NCI-H2107 (cell line): ENCODE measurements at regions not wholly inside any gene's neighbourhood (a gene's known extent, or its start where the extent isn't known, plus 50 kb on each side); places are given as distances from the start of the nearest gene placed in this dataset.

Experiments
- DNase-seq: peaks from one replicate; lab custom pipeline; 2025; lab: John Stamatoyannopoulos, UW

GRCh38 chr15:62439543-62440016 lies 274.5 kb upstream of the C2CD4B start:
- no peak for DNase-seq

- no peak for DNase-seq
Measured at GRCh38 chr15:62440362-62441105, 275.4 kb upstream of the C2CD4B start.

- DNase-seq: no peak
Measured at GRCh38 chr15:62444104-62445022, 279.3 kb upstream of the C2CD4B start.

- no peak for DNase-seq
Measured at GRCh38 chr15:62445244-62445643, 280.2 kb upstream of the C2CD4B start.

GRCh38 chr15:62446984-62447383 lies 281.9 kb upstream of the C2CD4B start:
- no peak for DNase-seq

- no peak for DNase-seq
Measured at GRCh38 chr15:62447742-62448141, 282.7 kb upstream of the C2CD4B start.

- no peak for DNase-seq
Measured at GRCh38 chr15:62449638-62450037, 284.6 kb upstream of the C2CD4B start.

- DNase-seq: no peak
Measured at GRCh38 chr15:62450061-62450460, 285.0 kb upstream of the C2CD4B start.

GRCh38 chr15:62452026-62452425 lies 286.9 kb upstream of the C2CD4B start:
- no peak for DNase-seq

GRCh38 chr15:62452667-62453066 lies 287.6 kb upstream of the C2CD4B start:
- DNase-seq: no peak

GRCh38 chr15:62453375-62453774 lies 288.3 kb upstream of the C2CD4B start:
- DNase-seq: peak; percentile 36

GRCh38 chr15:62453981-62454380 lies 288.9 kb upstream of the C2CD4B start:
- no peak for DNase-seq

- DNase-seq: no peak
Measured at GRCh38 chr15:62454567-62455172, 289.6 kb upstream of the C2CD4B start.

GRCh38 chr15:62455441-62455921 lies 290.4 kb upstream of the C2CD4B start:
- no peak for DNase-seq

- peak; percentile 32 for DNase-seq
Measured at GRCh38 chr15:62456011-62456920, 291.2 kb upstream of the C2CD4B start.

- DNase-seq: no peak
Measured at GRCh38 chr15:62457100-62457499, 292.0 kb upstream of the C2CD4B start.

- no peak for DNase-seq
Measured at GRCh38 chr15:62459875-62460274, 294.8 kb upstream of the C2CD4B start.

GRCh38 chr15:62462268-62462667 lies 297.2 kb upstream of the C2CD4B start:
- no peak for DNase-seq

- no peak for DNase-seq
Measured at GRCh38 chr15:62462721-62463120, 297.6 kb upstream of the C2CD4B start.

- DNase-seq: no peak
Measured at GRCh38 chr15:62464705-62465104, 299.6 kb upstream of the C2CD4B start.

GRCh38 chr15:62465173-62465572 lies 300.1 kb upstream of the C2CD4B start:
- DNase-seq: no peak
